ACC112 (cell line): ENCODE measurements at regions not wholly inside any gene's neighbourhood (a gene's known extent, or its start where the extent isn't known, plus 50 kb on each side); places are given as distances from the start of the nearest gene placed in this dataset.
A peak's percentile ranks its signal among the peaks of the same experiment; 100 is the strongest.

Experiments used
- H2AFZ ChIP-seq: fragments of 200-600 bp; sonication (generic); one replicate; pipeline ENCODE4 v1.6.0; 2017; ENCODE audit warnings: antibody characterized with exemption, low read length; ENCODE audit not compliant: unreplicated experiment
- H3K27ac ChIP-seq: fragments of 200-600 bp; sonication (generic); 2 replicates; pipeline ENCODE4 v1.5.1; 2014; ENCODE audit warnings: low read depth, mild to moderate bottlenecking, antibody characterized with exemption, low read length, moderate library complexity
- H3K27me3 ChIP-seq: fragments of 200-600 bp; sonication (generic); 2 replicates; pipeline ENCODE4 v1.6.1; 2014; ENCODE audit warnings: mild to moderate bottlenecking, antibody characterized with exemption, low read length, moderate library complexity, mixed read lengths; ENCODE audit not compliant: insufficient read depth
- H3K36me3 ChIP-seq: fragments of 200-600 bp; sonication (generic); 2 replicates; pipeline ENCODE4 v1.6.1; 2016; ENCODE audit warnings: mild to moderate bottlenecking, antibody characterized with exemption, low read length, moderate library complexity, mixed read lengths; ENCODE audit not compliant: insufficient read depth
- H3K4me1 ChIP-seq: fragments of 200-600 bp; sonication (generic); one replicate; pipeline ENCODE4 v1.6.1; 2016; ENCODE audit warnings: low read length, mixed read lengths; ENCODE audit not compliant: insufficient read depth, unreplicated experiment, control insufficient read depth
- H3K4me3 ChIP-seq: fragments of 200-600 bp; sonication (generic); 2 replicates; pipeline ENCODE4 v1.5.1; 2014; ENCODE audit warnings: mild to moderate bottlenecking, low read depth, low read length
- H3K79me2 ChIP-seq: fragments of 200-600 bp; sonication (generic); one replicate; pipeline ENCODE4 v1.6.0; 2016; ENCODE audit warnings: low read length; ENCODE audit not compliant: control insufficient read depth, unreplicated experiment, insufficient read depth

DNA sequence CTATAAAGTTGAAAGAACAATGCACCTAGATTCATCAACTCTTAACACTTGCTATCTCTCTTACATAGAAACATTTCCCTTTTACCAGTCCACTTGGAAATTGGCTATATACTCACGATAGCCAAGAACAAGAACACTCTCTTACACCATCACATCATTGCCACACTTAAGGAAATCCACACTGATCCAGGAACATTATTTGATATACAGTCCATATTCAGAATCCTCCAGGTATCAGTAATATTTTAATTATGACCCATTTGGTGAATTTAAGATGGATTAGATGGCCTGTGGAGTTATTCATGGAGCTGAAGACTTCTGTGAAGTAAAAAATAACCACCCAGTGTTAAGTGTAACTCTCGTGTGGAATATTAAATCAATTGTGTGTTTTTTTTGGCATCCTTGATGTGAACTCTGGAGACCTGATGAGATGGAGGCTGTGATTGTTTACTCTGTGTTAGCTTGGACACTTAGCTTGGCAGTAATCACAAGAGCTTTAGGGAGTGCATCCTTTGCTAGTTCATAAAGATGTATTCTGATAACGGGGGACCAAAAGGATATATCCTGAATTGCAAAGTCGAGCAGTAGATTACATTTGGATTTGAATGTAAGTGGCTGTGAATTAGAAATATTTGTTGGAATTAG is 52.0 kb upstream of the ABL1 start:
- Histone ChIP-seq H2AFZ (no peak overlapping the region), H3K4me3 (no peak overlapping the region), H3K36me3 (peaks cover 8% of the 10 kb centered on the region), H3K4me1 (peaks cover 55% of the 10 kb centered on the region), H3K27me3 (no peaks in the 10 kb centered on the region), H3K27ac (peak overlapping the region; percentile 99), H3K79me2 (peaks cover 78% of the 10 kb centered on the region)

DNA sequence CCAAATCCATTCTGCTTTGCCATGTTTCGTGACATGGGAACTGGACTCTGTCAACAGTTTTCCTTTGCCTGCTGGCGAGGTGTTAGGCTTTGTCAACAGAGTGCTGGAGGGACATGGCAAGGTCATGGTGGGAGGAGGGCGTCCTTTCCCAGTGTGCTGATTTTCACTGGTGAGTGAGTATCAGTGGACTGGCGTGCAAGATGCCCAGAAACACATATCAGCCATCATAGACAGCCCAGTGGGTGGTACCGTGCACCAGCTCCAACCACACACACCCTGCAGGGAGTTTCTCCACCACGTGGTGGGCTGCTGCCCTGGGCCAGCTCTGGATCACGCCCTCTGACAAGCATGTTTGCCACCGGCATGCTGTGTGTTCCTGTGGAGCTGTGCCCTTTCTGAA is 50.0 kb upstream of the ABL1 start:
- no peaks in the 10 kb centered on the region for H3K27me3 ChIP-seq

More for the DNA sequence above, 50.0 kb upstream of the ABL1 start:
- Histone ChIP-seq H3K4me1 (peaks cover 37% of the 10 kb centered on the region), H3K36me3 (peaks cover 23% of the 10 kb centered on the region), H3K79me2 (peaks cover 67% of the 10 kb centered on the region), H3K4me3 (no peak overlapping the region), H2AFZ (no peak overlapping the region), H3K27ac (no peak overlapping the region)
